HG03342 (cell line): ENCODE measurements at regions not wholly inside any gene's neighbourhood (a gene's known extent, or its start where the extent isn't known, plus 50 kb on each side); places are given as distances from the start of the nearest gene placed in this dataset.

Experiments
- ATAC-seq: cut with Tn5 transposase; IDR thresholded peaks from one replicate; pipeline ENCODE4 v1.9.1; 2021; ENCODE audit warnings: mild to moderate bottlenecking, moderate library complexity; ENCODE audit not compliant: unreplicated experiment

- no peak for ATAC-seq
Measured at GRCh38 chr9:96089452-96090085, 212.4 kb downstream of the HSD17B3 start.

- ATAC-seq = no peak
Measured at GRCh38 chr9:96088510-96088909, 213.0 kb downstream of the ERCC6L2 start.

- ATAC-seq = no peak
Measured at GRCh38 chr9:96087669-96088299, 212.3 kb downstream of the ERCC6L2 start.

- no peak for ATAC-seq
Measured at GRCh38 chr9:96086936-96087571, 211.6 kb downstream of the ERCC6L2 start.

GRCh38 chr9:96085491-96086143, 210.1 kb downstream of the ERCC6L2 start:
- ATAC-seq = no peak

GRCh38 chr9:96084331-96084734, 208.8 kb downstream of the ERCC6L2 start:
- ATAC-seq = no peak

- no peak for ATAC-seq
Measured at GRCh38 chr9:96082516-96083232, 207.2 kb downstream of the ERCC6L2 start.

GRCh38 chr9:96080364-96080763, 204.9 kb downstream of the ERCC6L2 start:
- ATAC-seq = no peak

GRCh38 chr9:96079779-96080178, 204.3 kb downstream of the ERCC6L2 start:
- ATAC-seq = no peak

- ATAC-seq = no peak
Measured at GRCh38 chr9:96078897-96079490, 203.5 kb downstream of the ERCC6L2 start.

GRCh38 chr9:96075757-96076156, 200.3 kb downstream of the ERCC6L2 start:
- no peak for ATAC-seq

GRCh38 chr9:96075111-96075510, 199.6 kb downstream of the ERCC6L2 start:
- ATAC-seq = no peak

GRCh38 chr9:96073531-96074480, 198.3 kb downstream of the ERCC6L2 start:
- no peak for ATAC-seq

GRCh38 chr9:96072930-96073329, 197.4 kb downstream of the ERCC6L2 start:
- ATAC-seq = no peak

- ATAC-seq = no peak
Measured at GRCh38 chr9:96071815-96072124, 196.3 kb downstream of the ERCC6L2 start.

GRCh38 chr9:96071076-96071814, 195.8 kb downstream of the ERCC6L2 start:
- no peak for ATAC-seq

- ATAC-seq = no peak
Measured at GRCh38 chr9:96069629-96070220, 194.2 kb downstream of the ERCC6L2 start.

- ATAC-seq = no peak
Measured at GRCh38 chr9:96068511-96068910, 193.0 kb downstream of the ERCC6L2 start.

GRCh38 chr9:96067600-96067999, 192.1 kb downstream of the ERCC6L2 start:
- ATAC-seq = no peak
